B cell (primary cell): ENCODE measurements at regions not wholly inside any gene's neighbourhood (a gene's known extent, or its start where the extent isn't known, plus 50 kb on each side); places are given as distances from the start of the nearest gene placed in this dataset.

ENCODE experiments used
- ATAC-seq: fragments of 200-7000 bp; cut with Tn5 transposase; one replicate; pipeline ENCODE4 v1.10.0; 2021; ENCODE audit warnings: low read depth, mild to moderate bottlenecking, moderate number of reproducible peaks, moderate library complexity
- CTCF ChIA-PET: fragments of 350-600 bp; sonication (Branson Sonifier 250); formaldehyde crosslinking; loops from one replicate; lab custom pipeline; 2021; ENCODE audit warnings: antibody characterized with exemption, inconsistent platforms; lab: Charles Lee
- POLR2A ChIA-PET: fragments of 350-600 bp; sonication (Branson Sonifier 250); formaldehyde crosslinking; loops from one replicate; lab custom pipeline; 2021; ENCODE audit warnings: antibody characterized with exemption; lab: Charles Lee
- DNase-seq: peaks from one replicate; pipeline ENCODE4 v3.0.0; 2013
- H2AFZ ChIP-seq: 2 replicates; pipeline ENCODE4 v1.6.1; 2012; ENCODE audit warnings: mild to moderate bottlenecking, low read depth, low read length; ENCODE audit not compliant: insufficient read depth, poor library complexity, severe bottlenecking
- H3K27ac ChIP-seq, 2 donors: 1 replicate in 1 of 2; 2 replicates in 1 of 2; pipeline ENCODE4 v1.5.1; 2012 to 2013; ENCODE audit warnings: low read length in 2 of 2, mild to moderate bottlenecking in 2 of 2, moderate library complexity in 1 of 2
- H3K27me3 ChIP-seq, 4 experiments: fragments of 200-600 bp in 1 of 4; sonication (generic) in 1 of 4; replicated peaks in 1 of 4; 1 replicate in 2 of 4; 2 replicates in 2 of 4; pipeline versions ENCODE4 v1.6.1 to v1.7.0; 2013 to 2016; ENCODE audit warnings: low read length in 3 of 4, mild to moderate bottlenecking in 2 of 4, mixed read lengths in 1 of 4, moderate library complexity in 1 of 4; ENCODE audit not compliant: insufficient read depth in 4 of 4, control insufficient read depth in 3 of 4; ENCODE audit errors: control extremely low read depth in 1 of 4
- H3K36me3 ChIP-seq, 2 experiments: replicated peaks in 1 of 2; 1 replicate in 1 of 2; 2 replicates in 1 of 2; pipeline versions ENCODE4 v1.6.1 to v1.7.1; 2013; ENCODE audit warnings: low read length in 1 of 2; ENCODE audit not compliant: insufficient read depth in 2 of 2, control insufficient read depth in 1 of 2; ENCODE audit errors: control extremely low read depth in 1 of 2, extremely low read depth in 1 of 2
- H3K4me1 ChIP-seq, 2 donors: fragments of 200-600 bp in 1 of 2; sonication (generic) in 1 of 2; 1 replicate in 1 of 2; 2 replicates in 1 of 2; pipeline versions ENCODE4 v1.5.1 to v1.6.1; 2013 to 2017; ENCODE audit warnings: low read length in 2 of 2; ENCODE audit not compliant: control insufficient read depth in 2 of 2, insufficient read depth in 2 of 2
- H3K4me2 ChIP-seq: replicated peaks from 2 replicates; pipeline ENCODE3; 2012; ENCODE audit warnings: mild to moderate bottlenecking, low read depth, low read length; ENCODE audit not compliant: poor library complexity, severe bottlenecking
- H3K4me3 ChIP-seq, 5 experiments: fragments of 200-600 bp in 1 of 5; sonication (generic) in 1 of 5; 1 replicate in 3 of 5; 2 replicates in 2 of 5; pipeline versions ENCODE4 v1.5.1 to v1.7.0; 2011 to 2016; ENCODE audit warnings: low read length in 4 of 5, mild to moderate bottlenecking in 4 of 5, low read depth in 2 of 5, control low read depth in 1 of 5, moderate library complexity in 1 of 5; ENCODE audit not compliant: insufficient read depth in 1 of 5; ENCODE audit errors: control extremely low read depth in 1 of 5, extremely low read depth in 1 of 5
- H3K79me2 ChIP-seq: fragments of 200-600 bp; sonication (generic); one replicate; pipeline ENCODE4 v1.6.0; 2016; ENCODE audit warnings: low read length; ENCODE audit not compliant: control insufficient read depth, insufficient read depth
- H3K9ac ChIP-seq: fragments of 200-600 bp; sonication (generic); 2 replicates; pipeline ENCODE4 v1.6.1; 2017; ENCODE audit warnings: mild to moderate bottlenecking, low read length, moderate library complexity
- H3K9me3 ChIP-seq, 3 donors: one replicate each; pipeline versions ENCODE4 v1.6.1 to v1.7.1; 2013; ENCODE audit warnings: low read length in 2 of 3; ENCODE audit not compliant: control insufficient read depth in 2 of 3, insufficient read depth in 1 of 3; ENCODE audit errors: control extremely low read depth in 1 of 3
- H4K20me1 ChIP-seq: 2 replicates; pipeline ENCODE4 v1.6.0; 2012; ENCODE audit warnings: mild to moderate bottlenecking, low read length; ENCODE audit not compliant: insufficient read depth, control insufficient read depth, poor library complexity, severe bottlenecking
- H3K27ac Mint-ChIP-seq: one replicate; pipeline ENCODE4 v1.8.0; 2021; ENCODE audit warnings: mixed read lengths
- H3K27me3 Mint-ChIP-seq: one replicate; pipeline ENCODE4 v1.8.0; 2021; ENCODE audit warnings: mixed read lengths
- H3K4me1 Mint-ChIP-seq: one replicate; pipeline ENCODE4 v1.8.0; 2021; ENCODE audit warnings: mixed read lengths
- H3K4me3 Mint-ChIP-seq: one replicate; pipeline ENCODE4 v1.8.0; 2021; ENCODE audit warnings: mixed read lengths
- H3K9me3 Mint-ChIP-seq: one replicate; pipeline ENCODE4 v1.8.0; 2022; ENCODE audit warnings: mixed read lengths; ENCODE audit not compliant: insufficient read depth
- CTCF ChIP-seq: fragments of 200-600 bp; IDR thresholded peaks from one replicate; pipeline ENCODE4 v1.8.0; 2022; ENCODE audit warnings: antibody characterized with exemption, mild to moderate bottlenecking
- EZH2 ChIP-seq: IDR thresholded peaks from 2 replicates; pipeline ENCODE4 v1.6.1; 2012; ENCODE audit warnings: borderline replicate concordance, low read depth, mild to moderate bottlenecking, moderate library complexity, low read length; ENCODE audit not compliant: insufficient read depth, poor library complexity, severe bottlenecking
- WGBS: methylation state at CpG from one replicate; pipeline ENCODE4 v1.1.5; 2013; ENCODE audit warnings: missing lambda C conversion rate; ENCODE audit not compliant: insufficient coverage; 5-methylcytosine and 5-hydroxymethylcytosine counted together
- intact Hi-C: fragments of 100-400 bp; cut with micrococcal nuclease; formaldehyde crosslinking; loops from one replicate; pipeline ENCODE4 v1.10.0; 2022

GRCh38 chr1:218090459-218090858, 194.6 kb upstream of the RRP15 start:
- Histone ChIP-seq H3K9me3 (no peaks in the 10 kb centered on the region), H3K27me3 (no peaks in the 10 kb centered on the region), H3K9ac (no peak overlapping the region), H3K4me2 (no peak overlapping the region), H3K27ac (no peak overlapping the region), H3K4me3 (no peak overlapping the region), H2AFZ (no peak overlapping the region), H4K20me1 (no peaks in the 10 kb centered on the region), H3K79me2 (no peaks in the 10 kb centered on the region), H3K36me3 (no peaks in the 10 kb centered on the region), H3K4me1 (no peaks in the 10 kb centered on the region)
- intact Hi-C loops: no loop called here
- TF ChIP-seq EZH2 (no peak), CTCF (no peak)
- Mint-ChIP-seq H3K4me1 (no peaks in the 10 kb centered on the region), H3K27ac (no peak overlapping the region), H3K4me3 (no peak overlapping the region), H3K9me3 (no peaks in the 10 kb centered on the region), H3K27me3 (no peaks in the 10 kb centered on the region)
- CTCF ChIA-PET: no interaction called here
- POLR2A ChIA-PET: no interaction called here
- ATAC-seq (no peak), DNase-seq (no peak)
- no CpG with 5 or more reads among the region's 1 CpG for WGBS

GRCh38 chr1:218101409-218101808, 183.7 kb upstream of the RRP15 start:
- WGBS: 100% methylated on average over 1 of the region's 2 CpGs
- Histone ChIP-seq H3K27ac (no peak overlapping the region), H3K36me3 (no peaks in the 10 kb centered on the region), H3K4me1 (no peaks in the 10 kb centered on the region), H4K20me1 (no peaks in the 10 kb centered on the region), H3K79me2 (no peaks in the 10 kb centered on the region), H3K27me3 (no peaks in the 10 kb centered on the region), H3K4me3 (no peak overlapping the region), H2AFZ (no peak overlapping the region), H3K9me3 (no peaks in the 10 kb centered on the region), H3K9ac (no peak overlapping the region), H3K4me2 (no peak overlapping the region)
- ATAC-seq (no peak), DNase-seq (no peak)
- no peak overlapping the region for H3K27ac Mint-ChIP-seq
- intact Hi-C loops: no loop called here
- TF ChIP-seq EZH2 (no peak), CTCF (no peak)
- POLR2A ChIA-PET: no interaction called here
- H3K9me3 Mint-ChIP-seq: peaks cover 6% of the 10 kb centered on the region
- no peak overlapping the region for H3K4me3 Mint-ChIP-seq
- H3K27me3 Mint-ChIP-seq: no peaks in the 10 kb centered on the region
- H3K4me1 Mint-ChIP-seq: no peaks in the 10 kb centered on the region
- CTCF ChIA-PET: no interaction called here
